RPMI7951 (cell line): ENCODE measurements at regions not wholly inside any gene's neighbourhood (a gene's known extent, or its start where the extent isn't known, plus 50 kb on each side); places are given as distances from the start of the nearest gene placed in this dataset.
"Not testable (repeated sequence)": the region's sequence is repeated elsewhere in the genome, so short reads cannot be mapped to it uniquely, and the experiment has no call there.

ENCODE experiments used
- DNase-seq: peaks from one replicate; pipeline ENCODE4 v3.0.0-alpha.2; 2012; ENCODE audit warnings: low read depth

DNA sequence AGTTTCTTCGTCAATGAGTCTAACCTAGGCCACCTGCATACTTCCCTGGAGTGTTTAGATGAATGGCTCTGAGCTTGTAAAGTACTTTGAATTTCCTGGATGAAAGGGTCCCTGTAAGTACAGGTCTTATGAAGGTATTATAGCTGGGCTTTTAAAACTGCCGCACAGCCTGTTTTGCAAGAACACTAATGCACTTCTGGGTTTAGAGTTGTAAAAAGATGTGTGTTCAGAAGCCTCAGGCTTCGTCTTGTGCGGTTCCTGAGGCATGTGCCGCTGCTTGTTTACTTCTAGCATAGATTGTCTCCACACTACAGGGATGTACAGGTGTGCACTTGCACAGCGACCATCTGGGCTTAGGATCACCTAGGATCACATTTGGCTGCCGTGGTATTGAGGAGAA lies 324.5 kb downstream of the SOX4 start:
- no peak for DNase-seq

DNA sequence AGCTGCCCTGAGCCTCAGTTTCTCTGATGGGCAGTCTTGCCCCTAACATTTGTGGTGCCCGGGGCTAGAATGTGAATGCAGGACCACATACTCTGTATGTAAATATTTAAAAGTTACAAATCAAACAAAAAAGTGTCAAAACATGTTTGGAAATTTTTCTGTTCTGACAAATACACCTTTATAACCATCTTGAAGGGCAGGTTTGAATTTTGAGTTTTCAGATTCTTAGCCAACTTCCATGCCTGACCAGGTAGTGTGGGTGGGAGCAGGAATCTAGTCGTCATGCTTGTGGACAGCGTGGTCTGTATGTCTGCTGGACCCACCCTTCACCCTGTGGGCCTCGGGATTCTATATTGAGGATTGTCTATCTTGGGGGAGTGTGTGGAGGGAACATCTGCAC lies 325.1 kb downstream of the SOX4 start:
- DNase-seq, result no peak

DNA sequence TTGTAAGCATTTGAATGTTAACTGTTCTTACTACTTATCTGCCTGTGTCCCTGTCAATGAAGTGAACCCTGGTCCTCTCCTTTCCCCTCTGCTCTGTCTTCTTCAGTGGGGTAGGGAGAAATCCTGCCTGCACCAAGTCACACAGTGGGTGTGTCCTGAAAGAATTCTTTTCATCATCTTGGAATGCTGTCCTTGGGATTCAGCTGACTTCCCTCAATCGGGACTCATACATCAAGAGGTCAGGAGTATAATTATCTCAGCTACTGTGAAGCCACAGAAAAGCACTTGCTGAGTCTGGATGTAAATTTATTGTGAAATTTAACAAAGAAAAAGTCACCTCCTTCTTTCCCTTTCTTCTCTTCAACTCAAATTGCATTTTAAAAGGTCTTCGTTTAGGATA lies 328.5 kb downstream of the SOX4 start:
- peak; percentile 54 for DNase-seq

GRCh38 chr6:21924002-21924401 lies 330.5 kb downstream of the SOX4 start:
- no peak for DNase-seq

DNA sequence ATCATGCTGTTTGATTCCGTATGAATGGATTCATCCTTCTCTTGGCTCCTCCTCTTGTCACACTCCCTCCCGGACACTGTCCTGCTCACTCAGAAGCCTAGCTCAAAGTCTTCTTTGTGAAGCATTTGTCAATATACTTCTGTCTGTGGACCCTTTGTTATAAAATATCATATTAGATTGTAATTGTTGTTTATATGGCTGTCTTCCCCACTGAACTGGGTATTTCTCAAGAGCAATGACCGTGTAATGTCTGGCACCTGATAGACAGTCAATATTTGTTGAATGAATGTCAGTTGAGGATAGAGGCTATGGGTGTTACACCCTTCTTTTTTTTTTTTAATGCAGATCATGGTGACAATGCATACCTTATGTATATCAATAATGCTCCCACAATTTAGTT lies 335.3 kb downstream of the SOX4 start:
- no peak for DNase-seq

DNA sequence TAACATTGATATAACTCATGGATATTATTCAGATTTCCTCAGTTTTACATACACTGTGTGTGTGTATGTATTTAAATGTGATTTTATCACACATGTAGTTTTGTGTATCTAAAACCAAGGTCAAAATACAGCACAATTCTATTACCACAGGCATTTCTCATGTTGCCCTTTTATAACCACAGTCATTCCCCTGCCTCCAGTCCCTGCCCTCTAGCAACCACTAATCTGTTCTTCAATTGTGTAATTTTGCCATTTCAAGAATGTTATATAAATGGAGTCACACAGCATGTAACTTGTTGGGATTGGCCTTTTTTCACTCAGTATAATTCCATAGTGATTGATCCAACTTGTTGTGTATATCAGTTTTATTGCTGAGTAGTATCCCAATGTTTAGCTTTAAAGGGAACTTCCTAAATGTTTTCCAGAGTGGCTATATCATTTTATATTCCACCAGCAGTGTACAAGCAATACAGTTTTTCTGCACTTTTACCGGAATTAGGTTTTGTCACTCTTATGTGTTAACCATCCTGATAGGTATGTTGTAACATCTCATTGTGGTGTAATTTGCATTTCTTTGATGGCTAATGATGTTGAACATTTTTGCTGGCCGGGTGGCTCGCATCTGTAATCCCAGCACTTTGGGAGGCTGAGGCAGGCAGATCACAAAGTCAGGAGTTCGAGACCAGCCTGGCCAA lies 338.2 kb downstream of the SOX4 start:
- peak; percentile 64 for DNase-seq

GRCh38 chr6:21933351-21933750 lies 339.8 kb downstream of the SOX4 start:
- no peak for DNase-seq

DNA sequence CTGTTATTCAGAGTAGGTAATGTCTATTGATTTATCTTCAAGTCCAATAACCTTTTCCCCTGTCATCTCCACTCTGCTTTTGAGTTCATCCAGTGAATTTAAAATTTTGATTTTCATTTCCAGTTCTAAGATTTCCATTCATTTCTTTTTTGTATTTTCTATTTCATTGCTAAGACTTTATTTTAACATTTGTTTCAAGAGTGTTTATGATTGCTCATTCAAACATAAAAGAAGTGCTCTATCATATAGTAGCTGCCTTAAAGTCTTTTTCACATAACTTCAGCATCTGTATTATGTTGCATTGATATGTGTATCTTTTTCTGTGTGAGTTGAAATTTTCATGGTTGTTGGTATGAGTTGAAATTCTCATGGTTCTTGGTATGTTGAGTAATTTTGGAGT lies 341.6 kb downstream of the SOX4 start:
- DNase-seq, result no peak

GRCh38 chr6:21935561-21936028 lies 342.0 kb downstream of the SOX4 start:
- DNase-seq, result peak; percentile 61

- no peak for DNase-seq
These were observed 343.9 kb downstream of the SOX4 start for GRCh38 chr6:21937466-21937865.

- not testable (repeated sequence) for DNase-seq
These were observed 345.5 kb downstream of the SOX4 start for GRCh38 chr6:21939066-21939465.

DNA sequence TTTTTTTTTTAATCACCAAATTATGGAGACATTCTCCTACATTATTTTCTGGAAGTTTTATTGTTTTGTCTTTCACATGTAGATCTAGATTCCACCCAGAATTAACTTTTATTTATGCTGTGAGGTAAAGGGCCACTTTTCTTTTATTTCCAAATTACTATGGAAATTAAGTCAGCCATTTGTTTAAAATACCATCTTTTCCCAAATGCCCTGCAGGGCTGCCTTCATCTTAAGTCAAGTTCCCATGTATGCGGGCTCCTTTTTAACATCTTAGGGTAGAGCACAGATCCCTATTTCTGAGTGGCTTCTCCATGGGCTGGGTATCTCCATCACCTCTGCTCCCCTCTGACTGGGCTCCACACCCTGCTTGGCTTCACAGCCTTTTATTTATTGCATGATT lies 348.4 kb downstream of the SOX4 start:
- DNase-seq, result no peak

GRCh38 chr6:21942897-21943296 lies 349.3 kb downstream of the SOX4 start:
- DNase-seq, result no peak

DNA sequence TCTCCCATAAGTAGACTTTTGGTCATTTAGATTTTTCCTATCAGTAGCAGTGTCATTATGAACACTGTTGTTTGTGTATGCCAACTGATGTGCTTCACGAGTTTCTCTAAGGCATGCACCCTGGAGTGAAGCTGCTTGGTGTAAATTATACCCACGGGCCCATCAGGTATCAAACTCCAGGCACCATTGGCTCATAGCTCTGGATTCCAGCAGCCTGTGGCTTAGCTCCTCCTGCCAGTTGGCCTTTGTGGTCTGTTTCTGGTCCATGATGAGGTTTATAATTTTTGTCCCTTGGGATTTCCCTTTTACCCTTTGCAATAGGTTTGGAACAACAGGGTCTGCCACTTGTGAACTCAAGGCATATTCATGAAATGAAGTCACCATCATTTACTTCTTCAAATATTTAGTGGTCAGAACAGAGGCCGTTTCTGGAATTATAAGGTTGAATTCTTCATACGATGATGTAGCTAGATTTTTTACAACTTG lies 350.5 kb downstream of the PRL start:
- peak; percentile 82 for DNase-seq

GRCh38 chr6:21947227-21947626 lies 349.6 kb downstream of the PRL start:
- DNase-seq, result not testable (repeated sequence)

GRCh38 chr6:21947731-21948386 lies 349.0 kb downstream of the PRL start:
- DNase-seq, result no peak

DNA sequence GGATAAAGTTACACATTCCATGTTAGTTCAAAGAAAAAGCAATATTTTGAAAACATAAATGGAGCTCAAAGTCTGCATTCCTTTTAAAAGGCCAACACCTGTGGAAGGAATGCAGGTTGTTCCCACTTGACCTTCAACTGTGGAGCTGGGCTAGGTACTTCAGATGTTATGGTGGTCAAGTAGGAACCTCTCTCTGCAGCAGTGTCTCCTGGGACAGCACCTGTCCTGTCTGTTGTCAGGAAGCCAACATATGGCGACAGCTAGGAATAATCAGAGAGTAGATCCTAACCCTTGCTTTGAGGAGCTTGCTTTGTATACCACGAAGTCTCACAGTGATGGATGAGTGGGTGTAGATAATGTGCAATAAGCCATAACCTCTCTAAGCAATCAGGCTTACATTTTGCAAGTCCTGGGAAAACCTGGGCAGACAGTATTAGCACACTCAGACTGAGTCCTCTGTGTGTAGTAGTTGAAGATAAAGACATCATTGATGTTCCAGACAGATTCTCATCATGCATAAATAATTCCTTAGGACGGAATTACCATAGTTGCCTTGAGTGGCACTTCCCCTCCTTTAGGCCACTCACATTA lies 347.5 kb downstream of the PRL start:
- DNase-seq, result peak; percentile 30

DNA sequence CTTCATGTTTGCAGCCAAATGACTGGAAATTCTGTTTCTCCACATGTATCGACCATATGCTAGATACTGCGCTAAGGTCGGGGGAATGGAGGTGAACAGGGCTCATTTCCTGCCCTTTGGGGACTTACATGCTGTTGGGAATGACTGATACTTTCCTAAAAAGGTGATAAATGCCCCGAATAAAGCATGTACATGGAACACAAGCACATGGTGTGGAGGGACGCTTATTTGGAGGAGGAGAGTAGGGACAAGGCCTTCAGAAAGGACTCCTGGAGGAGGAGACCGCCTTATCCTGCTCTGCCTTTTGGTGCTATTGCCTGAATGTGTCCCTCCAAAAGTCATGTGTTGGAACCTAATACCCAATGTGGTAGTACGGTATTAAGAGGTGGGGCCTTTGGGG lies 344.5 kb downstream of the PRL start:
- no peak for DNase-seq

DNA sequence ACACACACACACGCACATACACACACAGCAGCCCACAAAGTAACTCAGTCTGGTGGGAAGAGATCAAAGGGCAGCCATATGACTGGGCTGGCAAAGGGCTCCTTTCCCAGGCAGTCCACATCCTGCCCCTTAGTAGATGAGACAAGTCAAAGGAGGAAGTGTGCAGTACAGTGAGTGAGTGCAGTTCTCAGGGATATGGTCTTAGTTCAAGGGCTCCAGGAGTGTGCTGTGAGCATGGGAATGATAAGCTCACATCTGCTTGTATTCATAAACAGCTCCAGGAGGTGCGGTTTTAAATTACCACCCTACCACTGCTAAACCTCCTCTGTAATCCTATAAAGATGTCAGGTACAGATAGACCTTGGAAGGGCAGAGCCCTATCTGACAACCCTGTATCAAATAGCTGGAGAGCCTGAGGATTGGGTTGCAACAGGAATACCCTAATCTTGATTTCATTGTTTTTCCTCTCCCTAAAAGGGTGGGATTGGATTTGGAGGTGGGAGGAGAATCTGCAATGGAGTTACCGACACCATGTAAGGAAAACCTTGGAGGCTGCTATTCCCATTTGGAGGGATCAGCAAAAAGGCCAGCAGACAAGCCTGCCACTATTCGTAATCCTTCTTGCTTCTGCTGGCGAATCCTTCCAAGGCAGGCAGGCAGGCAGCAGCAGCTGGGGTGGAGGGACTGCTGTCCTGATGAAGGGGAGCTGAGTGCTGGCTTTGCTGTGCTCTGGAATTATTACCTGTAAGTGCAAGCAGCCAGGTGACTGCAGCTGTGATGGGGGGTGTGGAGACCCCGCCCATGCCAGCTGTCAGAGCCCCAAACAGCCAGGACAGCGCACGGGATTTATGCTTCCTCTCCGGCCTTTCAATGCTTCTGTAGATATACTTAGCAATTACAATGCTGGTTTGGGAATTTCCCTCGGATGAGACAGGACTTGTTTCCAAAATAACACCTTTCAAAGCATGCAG lies 342.7 kb downstream of the PRL start:
- DNase-seq, result peak; percentile 88

DNA sequence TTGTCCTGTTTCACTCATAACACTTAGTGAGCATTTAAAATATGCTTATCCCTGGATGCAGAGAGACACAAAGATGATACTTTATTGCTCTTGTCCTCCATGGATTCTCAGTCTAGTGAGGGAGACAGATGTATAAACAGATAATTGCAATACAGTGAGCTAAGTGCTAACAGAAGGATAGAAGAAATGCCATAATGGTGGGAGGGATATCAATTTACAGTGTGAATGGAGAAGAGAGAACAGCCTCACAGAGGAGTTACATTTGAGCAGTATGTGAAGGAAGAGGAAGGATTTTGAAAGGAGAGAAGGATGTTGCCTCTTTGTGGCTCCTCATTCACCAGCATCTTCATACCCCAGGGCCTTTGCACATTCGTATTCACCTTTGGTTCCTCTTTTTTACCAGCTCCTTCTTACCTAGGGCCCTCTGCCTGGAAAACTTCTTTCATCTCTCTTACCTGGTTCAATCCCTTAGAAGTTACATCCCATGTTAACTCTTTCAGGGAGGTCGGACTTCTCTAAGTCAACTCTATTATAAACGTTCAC lies 341.7 kb downstream of the PRL start:
- no peak for DNase-seq

GRCh38 chr6:21955951-21956350 lies 340.9 kb downstream of the PRL start:
- no peak for DNase-seq

- no peak for DNase-seq
These were observed 338.4 kb downstream of the PRL start for GRCh38 chr6:21958428-21958827.
